NCI-H146 treated with DMSO at 0.1 percent for 48 hours (cell line): ENCODE measurements at regions not wholly inside any gene's neighbourhood (a gene's known extent, or its start where the extent isn't known, plus 50 kb on each side); places are given as distances from the start of the nearest gene placed in this dataset.

Experiments used
- DNase-seq: peaks from one replicate; lab custom pipeline; 2025; ENCODE audit not compliant: unreplicated experiment; lab: John Stamatoyannopoulos, UW

GRCh38 chr2:57278451-57278850 lies 768.2 kb upstream of the VRK2 start:
- no peak for DNase-seq

GRCh38 chr2:57291209-57291608 lies 755.4 kb upstream of the VRK2 start:
- no peak for DNase-seq

- DNase-seq: no peak
Observed at GRCh38 chr2:57296795-57297517, 749.6 kb upstream of the VRK2 start.

- DNase-seq: no peak
Observed at GRCh38 chr2:57313678-57314077, 732.9 kb upstream of the VRK2 start.

GRCh38 chr2:57314682-57315081 lies 731.9 kb upstream of the VRK2 start:
- DNase-seq: no peak

- DNase-seq: no peak
Observed at GRCh38 chr2:57330447-57330846, 716.2 kb upstream of the VRK2 start.

GRCh38 chr2:57333221-57333620 lies 713.4 kb upstream of the VRK2 start:
- DNase-seq: no peak

- no peak for DNase-seq
Observed at GRCh38 chr2:57343391-57344006, 703.1 kb upstream of the VRK2 start.

GRCh38 chr2:57368190-57368589 lies 678.4 kb upstream of the VRK2 start:
- DNase-seq: no peak

GRCh38 chr2:57370882-57371585 lies 675.6 kb upstream of the VRK2 start:
- no peak for DNase-seq

GRCh38 chr2:57372237-57372984 lies 674.2 kb upstream of the VRK2 start:
- no peak for DNase-seq

GRCh38 chr2:57373530-57373929 lies 673.1 kb upstream of the VRK2 start:
- DNase-seq: no peak

GRCh38 chr2:57376985-57377384 lies 669.6 kb upstream of the VRK2 start:
- DNase-seq: no peak

GRCh38 chr2:57386305-57386704 lies 660.3 kb upstream of the VRK2 start:
- no peak for DNase-seq

- DNase-seq: no peak
Observed at GRCh38 chr2:57396355-57397098, 650.1 kb upstream of the VRK2 start.

- no peak for DNase-seq
Observed at GRCh38 chr2:57397550-57398360, 648.9 kb upstream of the VRK2 start.

GRCh38 chr2:57399057-57399456 lies 647.5 kb upstream of the VRK2 start:
- no peak for DNase-seq

- no peak for DNase-seq
Observed at GRCh38 chr2:57402096-57402495, 644.5 kb upstream of the VRK2 start.

GRCh38 chr2:57402755-57403154 lies 643.9 kb upstream of the VRK2 start:
- no peak for DNase-seq

- no peak for DNase-seq
Observed at GRCh38 chr2:57407772-57408201, 638.8 kb upstream of the VRK2 start.
